Stimulated activated CD8-positive, alpha-beta memory T cell treated with anti-CD3 and anti-CD28 coated beads, Interleukin-15, amount 100 ng/mL, for 48 hours (primary cell): ENCODE measurements at regions not wholly inside any gene's neighbourhood (a gene's known extent, or its start where the extent isn't known, plus 50 kb on each side); places are given as distances from the start of the nearest gene placed in this dataset.
"Not testable (repeated sequence)": the region's sequence is repeated elsewhere in the genome, so short reads cannot be mapped to it uniquely, and the experiment has no call there.

Source experiments
- DNase-seq, 2 donors: peaks; one replicate each; pipeline ENCODE4 v3.0.0-alpha.2; 2020; ENCODE audit warnings: low read depth in 2 of 2

DNA sequence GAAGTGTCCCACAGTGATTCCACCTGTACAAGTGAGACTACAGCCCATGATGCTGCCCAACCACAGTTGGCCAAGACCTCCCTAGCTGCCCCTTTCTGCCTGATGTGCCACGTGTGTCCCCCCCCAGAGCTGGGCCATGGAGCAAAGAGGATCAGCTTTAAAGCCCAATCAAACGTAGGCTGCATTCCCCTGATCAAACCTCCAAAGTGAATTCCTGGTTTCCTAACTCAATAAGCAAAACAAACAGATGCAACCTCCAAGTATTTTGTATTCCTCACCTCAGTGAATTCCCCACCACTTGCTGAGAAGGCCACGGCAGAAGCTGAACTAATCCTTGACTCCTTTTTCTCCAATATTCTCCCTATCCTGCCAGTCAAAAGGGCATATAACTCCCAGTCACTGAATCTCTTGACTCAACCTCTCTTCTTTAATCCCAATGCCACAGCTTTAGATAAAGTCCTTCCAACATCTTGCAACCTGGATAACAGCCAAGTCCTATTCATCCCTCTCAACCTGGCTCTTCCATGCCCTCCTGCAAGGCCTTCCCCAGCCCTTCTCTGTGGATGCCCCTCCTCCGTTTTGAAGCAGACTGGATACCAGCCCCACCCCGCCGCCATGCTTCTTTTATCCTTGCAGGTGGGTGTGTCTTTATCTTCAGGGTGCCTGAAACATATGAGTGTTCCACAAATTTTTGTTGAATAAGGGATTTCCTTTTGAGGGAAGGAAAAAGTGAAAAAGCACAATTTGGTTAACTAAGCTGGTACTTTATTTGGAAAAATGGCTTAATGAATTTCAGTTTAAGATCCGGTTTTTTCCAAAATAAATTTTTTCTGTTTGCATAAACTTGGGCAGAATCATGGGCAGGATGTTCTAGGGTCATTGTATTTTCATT lies 285.2 kb upstream of the MKLN1 start:
- no peak for DNase-seq

- no peak for DNase-seq
Measured at GRCh38 chr7:131045526-131045925, 282.1 kb upstream of the MKLN1 start.

GRCh38 chr7:131046246-131046645 lies 281.4 kb upstream of the MKLN1 start:
- no peak for DNase-seq

DNA sequence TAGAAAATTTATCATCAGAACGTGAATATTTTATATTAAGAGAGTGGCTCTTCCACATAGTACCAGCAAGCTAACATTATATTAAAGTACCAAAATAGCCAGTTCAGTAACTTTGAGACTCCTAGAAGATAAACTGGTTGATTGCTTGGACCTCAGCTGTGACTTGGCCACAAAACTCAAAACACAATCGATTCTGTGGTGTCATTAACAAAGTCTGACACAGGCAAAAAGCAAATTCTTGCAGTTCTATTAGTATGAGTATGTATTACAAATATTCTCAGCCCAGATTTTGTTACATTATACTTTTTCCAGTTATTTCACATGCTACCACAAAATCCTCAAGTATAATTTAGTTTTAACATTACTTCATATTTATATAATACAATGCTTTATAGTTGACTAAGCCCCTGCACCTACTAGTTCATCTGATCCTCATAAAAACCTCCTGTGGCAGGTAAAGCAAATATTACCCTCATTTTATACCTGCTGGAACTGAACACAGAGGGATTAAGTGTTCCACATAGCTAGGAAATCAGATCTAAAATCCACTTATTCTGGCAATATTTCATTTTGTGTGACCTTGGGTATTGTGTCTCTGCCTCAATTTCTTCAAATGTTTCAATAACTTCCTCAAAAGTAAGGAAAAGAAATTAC lies 279.9 kb upstream of the MKLN1 start:
- no peak for DNase-seq

DNA sequence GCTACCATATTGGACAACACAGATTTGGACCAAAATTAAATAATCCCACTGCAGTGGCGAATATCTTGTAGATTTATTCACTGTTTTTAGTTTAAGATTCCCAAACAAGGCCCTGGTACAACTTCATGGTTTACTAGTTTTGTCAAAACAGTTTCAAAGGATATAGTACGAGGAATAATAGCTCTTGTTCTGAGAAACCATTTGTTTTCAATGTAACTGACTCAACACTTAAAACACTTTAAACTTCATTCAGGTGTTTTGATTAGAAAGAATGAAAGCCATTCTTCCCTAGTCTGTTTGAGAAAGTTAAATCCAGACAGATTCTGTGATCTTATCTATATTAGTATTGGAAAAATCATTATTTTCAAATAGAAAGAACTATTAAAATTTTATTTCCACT lies 276.4 kb upstream of the MKLN1 start:
- no peak for DNase-seq

DNA sequence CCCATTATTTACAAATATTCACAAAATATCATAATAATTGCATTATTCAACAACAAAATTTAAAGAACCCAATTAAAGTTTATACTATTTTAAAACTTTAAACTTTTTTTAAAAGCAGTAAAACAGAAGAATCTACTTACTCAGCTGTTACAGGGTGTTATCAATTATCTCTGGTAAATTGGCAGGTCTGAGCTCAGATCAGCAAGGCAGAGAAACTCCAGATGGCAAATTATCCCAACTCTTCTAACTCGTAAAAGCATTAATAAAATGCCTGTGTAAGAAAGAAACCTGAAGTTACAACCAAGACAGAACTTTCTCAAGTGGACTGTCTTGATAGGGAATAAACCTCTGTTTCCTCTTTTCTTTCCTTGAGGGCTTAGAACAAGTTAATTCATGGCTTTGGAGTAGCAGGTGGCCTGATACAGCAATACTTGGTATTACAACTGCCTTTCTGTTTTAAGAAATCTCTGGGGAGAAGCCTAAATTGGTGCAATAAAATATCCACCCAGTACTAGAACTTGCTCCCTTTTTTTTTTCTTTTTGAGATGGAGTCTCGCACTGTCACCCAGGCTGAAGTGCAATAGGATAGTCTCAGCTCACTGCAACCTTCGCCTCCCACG lies 275.3 kb upstream of the MKLN1 start:
- no peak for DNase-seq

GRCh38 chr7:131056007-131056406 lies 271.7 kb upstream of the MKLN1 start:
- DNase-seq: no peak

DNA sequence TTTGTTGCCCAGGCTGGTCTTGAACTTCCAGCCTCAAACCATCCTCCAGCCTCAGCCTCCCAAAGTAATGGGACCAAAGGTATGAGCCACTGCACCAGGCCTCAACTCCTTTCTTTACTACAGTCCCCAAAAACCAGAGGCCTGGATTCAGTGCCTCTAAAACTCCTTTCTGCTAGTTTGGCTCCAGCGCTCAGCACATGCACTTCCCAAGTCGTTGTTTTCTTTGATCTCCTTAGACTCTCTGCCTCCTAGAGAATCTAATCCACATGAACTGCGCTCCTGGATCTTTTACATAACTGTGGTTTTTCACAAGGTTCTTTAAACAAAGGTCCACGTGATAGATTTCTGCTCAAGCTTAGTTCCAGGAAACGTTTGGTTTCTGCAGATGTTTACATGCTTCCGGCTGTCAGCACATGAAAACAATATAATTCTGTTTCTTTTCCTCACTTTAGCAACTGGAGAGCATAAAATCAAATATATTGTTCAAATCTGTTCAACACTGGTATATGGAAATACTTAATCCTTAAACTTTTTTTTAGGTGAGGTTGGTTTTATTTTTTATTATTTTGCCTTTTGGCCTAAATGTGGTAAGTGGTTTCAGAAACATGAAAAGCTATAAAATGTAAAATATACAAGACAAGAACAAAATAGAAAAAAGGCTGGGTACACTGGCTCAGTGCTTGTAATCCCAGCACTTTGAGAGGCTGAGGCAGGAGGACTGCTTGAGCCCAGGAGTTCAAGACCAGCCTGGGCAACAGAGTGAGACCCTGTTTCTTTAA lies 270.5 kb upstream of the MKLN1 start:
- no peak for DNase-seq

DNA sequence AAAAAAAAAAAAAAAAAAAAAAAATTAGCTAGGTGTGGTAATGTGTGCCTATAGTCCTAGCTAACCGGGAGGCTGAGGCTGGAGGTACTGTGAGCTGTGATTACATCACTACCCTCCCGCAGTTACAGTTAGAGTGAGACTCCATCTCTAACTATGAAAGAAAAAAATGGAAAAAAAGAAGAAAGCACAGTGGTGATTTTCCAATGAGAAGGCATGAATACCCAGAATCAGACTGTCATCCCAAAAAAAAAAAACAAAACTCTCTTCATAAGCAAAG lies 269.9 kb upstream of the MKLN1 start:
- DNase-seq: no peak

- DNase-seq: not testable (repeated sequence)
Measured at GRCh38 chr7:131058561-131059288, 269.0 kb upstream of the MKLN1 start.

- DNase-seq: not testable (repeated sequence)
Measured at GRCh38 chr7:131059401-131059800, 268.3 kb upstream of the MKLN1 start.

- no peak for DNase-seq
Measured at GRCh38 chr7:131061158-131061557, 266.5 kb upstream of the MKLN1 start.

DNA sequence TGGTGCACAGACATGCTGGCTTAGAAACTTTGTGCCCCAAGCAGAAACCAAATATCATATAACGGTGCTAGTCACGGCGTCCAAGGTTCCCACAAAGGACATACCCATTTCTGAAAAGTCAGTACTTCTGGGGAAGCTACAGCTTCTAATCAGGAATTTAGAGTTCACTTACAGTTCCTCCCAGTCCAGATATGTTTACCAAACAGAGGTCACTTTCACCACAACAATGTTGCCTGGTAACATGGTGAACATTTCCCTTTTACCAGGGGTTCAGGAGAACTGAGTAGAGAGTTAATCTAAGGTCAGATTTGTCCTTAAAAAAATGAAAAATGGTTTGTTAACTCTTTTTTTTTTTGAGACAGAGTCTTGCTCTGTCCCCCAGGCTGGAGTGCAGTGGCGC lies 265.9 kb upstream of the MKLN1 start:
- DNase-seq: no peak

- no peak for DNase-seq
Measured at GRCh38 chr7:131066635-131067034, 261.0 kb upstream of the MKLN1 start.

GRCh38 chr7:131067220-131067619 lies 260.5 kb upstream of the MKLN1 start:
- DNase-seq: no peak

DNA sequence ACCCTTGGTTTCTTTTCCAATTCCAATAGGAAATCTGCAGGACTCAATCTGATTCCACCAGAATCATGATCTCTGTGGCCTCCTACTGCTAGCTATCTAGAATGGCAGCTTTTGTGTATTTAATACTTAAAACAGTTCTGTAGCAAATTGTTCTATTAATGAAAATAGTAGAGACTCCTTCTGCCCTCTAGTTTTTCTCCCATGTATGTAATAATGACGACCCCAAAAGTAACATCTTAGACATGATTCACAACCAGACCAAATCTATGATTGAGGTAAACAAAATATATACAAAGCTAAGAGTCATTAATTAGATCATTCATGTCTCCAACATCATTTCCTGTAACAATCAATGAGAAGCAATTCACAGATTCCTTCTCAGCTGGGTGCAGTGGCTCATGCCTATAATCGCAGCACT lies 259.1 kb upstream of the MKLN1 start:
- DNase-seq: no peak

GRCh38 chr7:131071786-131072504 lies 255.7 kb upstream of the MKLN1 start:
- no peak for DNase-seq

DNA sequence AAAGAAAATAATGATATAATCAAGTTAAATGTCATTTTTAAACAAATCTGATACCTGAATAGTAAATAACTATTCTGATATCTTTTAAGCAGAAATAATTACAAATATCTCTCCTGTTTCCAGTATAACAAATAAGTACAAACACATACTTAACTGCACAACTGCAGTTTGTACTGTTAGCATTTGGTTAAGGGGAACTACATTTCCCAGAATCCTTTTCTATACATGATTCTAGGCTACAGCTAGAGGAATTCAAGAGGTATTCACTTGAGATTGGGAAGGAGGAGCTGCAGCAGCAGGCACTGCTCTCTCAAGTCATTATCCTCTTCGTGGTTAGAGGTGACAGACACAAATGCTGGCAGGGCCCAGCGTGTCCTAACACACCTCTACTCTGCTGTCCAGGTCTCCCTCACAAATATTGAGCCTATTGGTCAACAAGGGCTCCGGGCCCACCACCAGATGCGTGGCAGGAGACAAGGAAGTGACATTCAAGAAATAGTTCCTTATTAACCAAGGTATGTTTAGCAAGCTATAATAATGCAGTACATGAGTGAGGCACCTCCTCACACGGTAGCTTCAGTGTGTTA lies 255.1 kb upstream of the MKLN1 start:
- DNase-seq: no peak

- DNase-seq: no peak
Measured at GRCh38 chr7:131074043-131074442, 253.6 kb upstream of the MKLN1 start.

DNA sequence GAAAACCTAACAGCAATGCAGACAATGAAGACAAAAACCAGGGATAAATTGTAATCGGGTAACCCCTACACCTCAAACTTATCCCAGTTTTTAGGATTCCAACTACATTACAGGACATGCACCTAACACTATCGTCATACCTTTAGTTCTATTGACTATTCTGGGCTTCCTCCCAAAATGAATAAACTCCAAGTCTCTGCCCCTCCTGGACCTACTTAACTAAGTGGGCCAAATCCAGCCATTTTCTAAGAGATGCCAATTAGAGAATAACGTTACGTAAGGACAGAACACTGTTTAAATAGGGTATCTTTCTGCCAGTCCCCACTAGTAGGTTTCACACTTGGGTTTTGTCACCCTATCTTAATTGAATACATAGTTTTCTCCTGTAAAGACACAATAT lies 253.1 kb upstream of the MKLN1 start:
- no peak for DNase-seq

GRCh38 chr7:131075406-131075805 lies 252.3 kb upstream of the MKLN1 start:
- DNase-seq: no peak
